NT2/D1 (cell line): ENCODE measurements at regions not wholly inside any gene's neighbourhood (a gene's known extent, or its start where the extent isn't known, plus 50 kb on each side); places are given as distances from the start of the nearest gene placed in this dataset.

Source experiments
- DNase-seq: peaks from one replicate; pipeline ENCODE4 v3.0.0-alpha.2; 2011; ENCODE audit warnings: low read depth, low spot score
- H3K27me3 ChIP-seq: 2 replicates; pipeline ENCODE4 v1.6.0; 2011; ENCODE audit warnings: mild to moderate bottlenecking; ENCODE audit not compliant: insufficient read length, insufficient read depth
- H3K36me3 ChIP-seq: 2 replicates; pipeline ENCODE4 v1.6.1; 2011; ENCODE audit warnings: mild to moderate bottlenecking, low read length, mixed read lengths; ENCODE audit not compliant: insufficient read depth, insufficient read length
- H3K4me1 ChIP-seq: 2 replicates; pipeline ENCODE4 v1.5.1; 2011; ENCODE audit not compliant: insufficient read depth, insufficient read length
- H3K4me3 ChIP-seq: 2 replicates; pipeline ENCODE4 v1.5.1; 2011; ENCODE audit warnings: low read depth; ENCODE audit not compliant: insufficient read length
- H3K9ac ChIP-seq: 2 replicates; pipeline ENCODE4 v1.6.0; 2011; ENCODE audit warnings: low read depth; ENCODE audit not compliant: insufficient read length
- H3K9me3 ChIP-seq: 2 replicates; pipeline ENCODE4 v1.5.1; 2011; ENCODE audit warnings: mild to moderate bottlenecking, low read length; ENCODE audit not compliant: insufficient read depth
- SUZ12 ChIP-seq: IDR thresholded peaks from 2 replicates; pipeline ENCODE4 v1.6.1; 2011; ENCODE audit not compliant: insufficient read length, insufficient read depth; ENCODE audit errors: extremely low read depth
- YY1 ChIP-seq: IDR thresholded peaks from 2 replicates; pipeline ENCODE4 v1.6.1; 2011; ENCODE audit not compliant: insufficient read length, insufficient read depth
- ZNF274 ChIP-seq: IDR thresholded peaks from 2 replicates; pipeline ENCODE4 v1.6.1; 2011; ENCODE audit warnings: mild to moderate bottlenecking, low read depth, low read length

- Histone ChIP-seq H3K27me3 (no peaks in the 10 kb centered on the region), H3K4me1 (no peaks in the 10 kb centered on the region), H3K9ac (no peak overlapping the region), H3K4me3 (no peak overlapping the region), H3K9me3 (no peaks in the 10 kb centered on the region), H3K36me3 (no peaks in the 10 kb centered on the region)
- no peak for DNase-seq
- TF ChIP-seq SUZ12 (no peak), ZNF274 (no peak), YY1 (no peak)
These were observed 401.1 kb upstream of the LYPLAL1 start for GRCh38 chr1:218772575-218772974.

GRCh38 chr1:218775501-218776021 lies 398.1 kb upstream of the LYPLAL1 start:
- Histone ChIP-seq H3K36me3 (no peaks in the 10 kb centered on the region), H3K9me3 (no peaks in the 10 kb centered on the region), H3K27me3 (no peaks in the 10 kb centered on the region), H3K4me1 (no peaks in the 10 kb centered on the region), H3K9ac (no peak overlapping the region), H3K4me3 (no peak overlapping the region)
- no peak for TF ChIP-seq SUZ12
- TF ChIP-seq YY1: no peak
- TF ChIP-seq ZNF274: no peak
- DNase-seq: no peak

- Histone ChIP-seq H3K27me3 (no peaks in the 10 kb centered on the region), H3K9me3 (no peaks in the 10 kb centered on the region), H3K4me3 (no peak overlapping the region), H3K36me3 (no peaks in the 10 kb centered on the region), H3K4me1 (no peaks in the 10 kb centered on the region), H3K9ac (no peak overlapping the region)
- no peak for TF ChIP-seq SUZ12
- TF ChIP-seq YY1: no peak
- TF ChIP-seq ZNF274: no peak
- DNase-seq: no peak
These were observed 395.2 kb upstream of the LYPLAL1 start for GRCh38 chr1:218778257-218779126.

GRCh38 chr1:218779341-218780100 lies 394.2 kb upstream of the LYPLAL1 start:
- H3K9ac ChIP-seq: no peak overlapping the region
- no peaks in the 10 kb centered on the region for H3K9me3 ChIP-seq
- no peak for DNase-seq
- no peaks in the 10 kb centered on the region for H3K36me3 ChIP-seq
- no peaks in the 10 kb centered on the region for H3K27me3 ChIP-seq
- H3K4me1 ChIP-seq: no peaks in the 10 kb centered on the region
- no peak overlapping the region for H3K4me3 ChIP-seq
- TF ChIP-seq YY1: no peak
- TF ChIP-seq ZNF274: no peak
- TF ChIP-seq SUZ12: no peak

- Histone ChIP-seq H3K4me1 (no peaks in the 10 kb centered on the region), H3K4me3 (no peak overlapping the region), H3K27me3 (no peaks in the 10 kb centered on the region), H3K36me3 (no peaks in the 10 kb centered on the region), H3K9me3 (no peaks in the 10 kb centered on the region), H3K9ac (no peak overlapping the region)
- no peak for TF ChIP-seq SUZ12
- no peak for TF ChIP-seq YY1
- TF ChIP-seq ZNF274: no peak
- no peak for DNase-seq
These were observed 390.5 kb upstream of the LYPLAL1 start for GRCh38 chr1:218783131-218783530.

GRCh38 chr1:218783916-218784315 lies 389.8 kb upstream of the LYPLAL1 start:
- Histone ChIP-seq H3K36me3 (no peaks in the 10 kb centered on the region), H3K4me3 (no peak overlapping the region), H3K4me1 (no peaks in the 10 kb centered on the region), H3K9me3 (no peaks in the 10 kb centered on the region), H3K9ac (no peak overlapping the region), H3K27me3 (no peaks in the 10 kb centered on the region)
- TF ChIP-seq ZNF274: no peak
- no peak for TF ChIP-seq SUZ12
- TF ChIP-seq YY1: no peak
- no peak for DNase-seq

GRCh38 chr1:218785928-218786327 lies 387.8 kb upstream of the LYPLAL1 start:
- Histone ChIP-seq H3K4me1 (no peaks in the 10 kb centered on the region), H3K4me3 (no peak overlapping the region), H3K27me3 (no peaks in the 10 kb centered on the region), H3K9me3 (no peaks in the 10 kb centered on the region), H3K9ac (no peak overlapping the region), H3K36me3 (no peaks in the 10 kb centered on the region)
- DNase-seq: no peak
- TF ChIP-seq SUZ12 (no peak), YY1 (no peak), ZNF274 (no peak)
